ENCODE measurements at regions not wholly inside any gene's neighbourhood (a gene's known extent, or its start where the extent isn't known, plus 50 kb on each side); places are given as distances from the start of the nearest gene placed in this dataset.

DNA sequence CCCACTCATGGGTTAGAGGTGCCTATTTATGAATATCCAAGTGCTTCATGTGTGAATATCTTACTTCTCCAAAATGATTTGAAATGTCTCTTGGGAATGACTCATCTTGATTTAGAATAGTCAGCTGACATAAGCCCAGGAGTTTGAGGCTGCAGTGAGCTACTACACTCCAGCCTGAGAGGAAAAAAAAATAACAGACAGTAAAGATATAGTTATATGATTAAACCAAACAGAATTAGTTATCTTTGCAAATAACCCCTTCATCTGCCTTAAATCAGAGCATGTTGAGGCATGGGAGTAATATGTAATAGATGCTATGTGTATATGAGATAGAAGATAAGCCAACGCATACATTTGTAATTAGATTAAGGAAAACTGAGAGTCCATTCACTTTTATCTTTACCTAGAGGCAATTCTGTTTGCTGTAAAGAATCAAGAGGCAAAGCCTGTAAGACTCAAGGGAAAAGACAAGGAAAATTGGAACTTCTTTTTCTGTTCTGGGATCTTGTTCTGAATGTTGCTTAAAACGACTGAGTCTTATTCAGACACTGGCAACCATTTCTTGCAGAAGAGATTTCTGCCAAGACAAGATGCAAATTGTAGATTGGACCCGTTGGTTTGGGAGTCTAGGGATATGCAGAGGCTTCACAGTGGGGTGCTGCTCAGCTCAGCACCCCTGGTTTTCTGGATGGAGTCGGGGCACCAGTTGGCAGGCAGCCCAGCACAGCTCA is 104.4 kb downstream of the LIPG start (continued):
- TF ChIP-seq, protein P1, sequence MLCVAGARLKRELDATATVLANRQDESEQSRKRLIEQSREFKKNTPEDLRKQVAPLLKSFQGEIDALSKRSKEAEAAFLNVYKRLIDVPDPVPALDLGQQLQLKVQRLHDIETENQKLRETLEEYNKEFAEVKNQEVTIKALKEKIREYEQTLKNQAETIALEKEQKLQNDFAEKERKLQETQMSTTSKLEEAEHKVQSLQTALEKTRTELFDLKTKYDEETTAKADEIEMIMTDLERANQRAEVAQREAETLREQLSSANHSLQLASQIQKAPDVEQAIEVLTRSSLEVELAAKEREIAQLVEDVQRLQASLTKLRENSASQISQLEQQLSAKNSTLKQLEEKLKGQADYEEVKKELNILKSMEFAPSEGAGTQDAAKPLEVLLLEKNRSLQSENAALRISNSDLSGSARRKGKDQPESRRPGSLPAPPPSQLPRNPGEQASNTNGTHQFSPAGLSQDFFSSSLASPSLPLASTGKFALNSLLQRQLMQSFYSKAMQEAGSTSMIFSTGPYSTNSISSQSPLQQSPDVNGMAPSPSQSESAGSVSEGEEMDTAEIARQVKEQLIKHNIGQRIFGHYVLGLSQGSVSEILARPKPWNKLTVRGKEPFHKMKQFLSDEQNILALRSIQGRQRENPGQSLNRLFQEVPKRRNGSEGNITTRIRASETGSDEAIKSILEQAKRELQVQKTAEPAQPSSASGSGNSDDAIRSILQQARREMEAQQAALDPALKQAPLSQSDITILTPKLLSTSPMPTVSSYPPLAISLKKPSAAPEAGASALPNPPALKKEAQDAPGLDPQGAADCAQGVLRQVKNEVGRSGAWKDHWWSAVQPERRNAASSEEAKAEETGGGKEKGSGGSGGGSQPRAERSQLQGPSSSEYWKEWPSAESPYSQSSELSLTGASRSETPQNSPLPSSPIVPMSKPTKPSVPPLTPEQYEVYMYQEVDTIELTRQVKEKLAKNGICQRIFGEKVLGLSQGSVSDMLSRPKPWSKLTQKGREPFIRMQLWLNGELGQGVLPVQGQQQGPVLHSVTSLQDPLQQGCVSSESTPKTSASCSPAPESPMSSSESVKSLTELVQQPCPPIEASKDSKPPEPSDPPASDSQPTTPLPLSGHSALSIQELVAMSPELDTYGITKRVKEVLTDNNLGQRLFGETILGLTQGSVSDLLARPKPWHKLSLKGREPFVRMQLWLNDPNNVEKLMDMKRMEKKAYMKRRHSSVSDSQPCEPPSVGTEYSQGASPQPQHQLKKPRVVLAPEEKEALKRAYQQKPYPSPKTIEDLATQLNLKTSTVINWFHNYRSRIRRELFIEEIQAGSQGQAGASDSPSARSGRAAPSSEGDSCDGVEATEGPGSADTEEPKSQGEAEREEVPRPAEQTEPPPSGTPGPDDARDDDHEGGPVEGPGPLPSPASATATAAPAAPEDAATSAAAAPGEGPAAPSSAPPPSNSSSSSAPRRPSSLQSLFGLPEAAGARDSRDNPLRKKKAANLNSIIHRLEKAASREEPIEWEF (IDR thresholded peaks at IDR 0.05; ENCODE audit: insufficient replicate concordance, low read depth, low read length), result no peak
- no peak for TF ChIP-seq IKZF1 (conservative IDR thresholded peaks at IDR 0.05)
- TF ChIP-seq MEF2A (IDR thresholded peaks at IDR 0.05; ENCODE audit: insufficient read depth, low read depth, low read length), result no peak
- no peak for TF ChIP-seq ETV6 (conservative IDR thresholded peaks at IDR 0.05 in 1 of 2, IDR thresholded peaks at IDR 0.05 in 1 of 2; ENCODE audit: borderline replicate concordance in 1 of 2, low read depth in 1 of 2)
- no peak for TF ChIP-seq NFXL1 (IDR thresholded peaks at IDR 0.05; ENCODE audit: borderline replicate concordance)
- no peak for TF ChIP-seq ASH2L (IDR thresholded peaks at IDR 0.05; ENCODE audit: borderline replicate concordance, low read depth)
- no peak for TF ChIP-seq SP1 (IDR thresholded peaks at IDR 0.05; ENCODE audit: low read depth, low read length)
- no peak for TF ChIP-seq SREBF1 (IDR thresholded peaks at IDR 0.05; ENCODE audit: low read length)
- no peak for TF ChIP-seq ZSCAN29 (IDR thresholded peaks at IDR 0.05)

Data from GM12878 (cell line).